HFFc6 (cell line): ENCODE measurements at regions not wholly inside any gene's neighbourhood (a gene's known extent, or its start where the extent isn't known, plus 50 kb on each side); places are given as distances from the start of the nearest gene placed in this dataset.

Experiments
- DNase-seq: peaks from one replicate; pipeline ENCODE4 v3.0.0-alpha.2; 2018
- H3K27ac Mint-ChIP-seq: 2 replicates; pipeline ENCODE4 v1.8.0; 2020; ENCODE audit warnings: mild to moderate bottlenecking, mixed read lengths
- H3K27me3 Mint-ChIP-seq: 2 replicates; pipeline ENCODE4 v1.8.0; 2021; ENCODE audit warnings: mild to moderate bottlenecking, moderate library complexity, mixed read lengths; ENCODE audit not compliant: insufficient read depth
- H3K36me3 Mint-ChIP-seq: 2 replicates; pipeline ENCODE4 v1.8.0; 2021; ENCODE audit warnings: low read depth, mixed read lengths
- H3K4me1 Mint-ChIP-seq: 2 replicates; pipeline ENCODE4 v1.8.0; 2020; ENCODE audit warnings: low read depth, mixed read lengths
- H3K4me3 Mint-ChIP-seq: 2 replicates; pipeline ENCODE4 v1.8.0; 2020; ENCODE audit warnings: mild to moderate bottlenecking, moderate library complexity, mixed read lengths
- H3K9me3 Mint-ChIP-seq: 2 replicates; pipeline ENCODE4 v1.8.0; 2020; ENCODE audit warnings: mild to moderate bottlenecking, mixed read lengths
- CTCF ChIP-seq: fragments of 200-600 bp; sonication (generic); IDR thresholded peaks from 2 replicates; pipeline ENCODE4 v1.5.0; 2021; ENCODE audit warnings: antibody characterized with exemption, mild to moderate bottlenecking

- TF ChIP-seq CTCF, result no peak
- peaks cover 10% of the 10 kb centered on the region; the same call in 1 of the 2 replicates for H3K9me3 Mint-ChIP-seq
- no peak for DNase-seq
- no peaks in the 10 kb centered on the region for H3K36me3 Mint-ChIP-seq
- H3K27ac Mint-ChIP-seq, result no peak overlapping the region
- no peaks in the 10 kb centered on the region for H3K4me1 Mint-ChIP-seq
- no peak overlapping the region for H3K4me3 Mint-ChIP-seq
- H3K27me3 Mint-ChIP-seq, result no peaks in the 10 kb centered on the region
Observed at GRCh38 chr3:36212251-36212650, 168.1 kb upstream of the STAC start.

- H3K4me1 Mint-ChIP-seq, result no peaks in the 10 kb centered on the region
- H3K27me3 Mint-ChIP-seq, result no peaks in the 10 kb centered on the region
- H3K9me3 Mint-ChIP-seq, result peaks cover 19% of the 10 kb centered on the region
- H3K4me3 Mint-ChIP-seq, result no peak overlapping the region
- no peak for DNase-seq
- no peaks in the 10 kb centered on the region for H3K36me3 Mint-ChIP-seq
- TF ChIP-seq CTCF, result no peak
- H3K27ac Mint-ChIP-seq, result no peak overlapping the region
Observed at GRCh38 chr3:36214460-36214859, 165.8 kb upstream of the STAC start.

GRCh38 chr3:36215241-36215640, 165.1 kb upstream of the STAC start:
- H3K9me3 Mint-ChIP-seq, result peaks cover 22% of the 10 kb centered on the region
- no peaks in the 10 kb centered on the region for H3K27me3 Mint-ChIP-seq
- TF ChIP-seq CTCF, result no peak
- H3K27ac Mint-ChIP-seq, result no peak overlapping the region
- no peak for DNase-seq
- no peak overlapping the region for H3K4me3 Mint-ChIP-seq
- H3K36me3 Mint-ChIP-seq, result no peaks in the 10 kb centered on the region
- H3K4me1 Mint-ChIP-seq, result no peaks in the 10 kb centered on the region

- no peaks in the 10 kb centered on the region for H3K4me1 Mint-ChIP-seq
- no peaks in the 10 kb centered on the region; the same call in 1 of the 2 replicates for H3K36me3 Mint-ChIP-seq
- no peaks in the 10 kb centered on the region for H3K27me3 Mint-ChIP-seq
- no peak for DNase-seq
- H3K4me3 Mint-ChIP-seq, result no peak overlapping the region
- H3K9me3 Mint-ChIP-seq, result peaks cover 36% of the 10 kb centered on the region
- H3K27ac Mint-ChIP-seq, result no peak overlapping the region
- no peak for TF ChIP-seq CTCF
Observed at GRCh38 chr3:36219398-36219797, 160.9 kb upstream of the STAC start.

GRCh38 chr3:36220173-36220572, 160.1 kb upstream of the STAC start:
- Mint-ChIP-seq H3K27ac (no peak overlapping the region), H3K36me3 (no peaks in the 10 kb centered on the region; the same call in 1 of the 2 replicates), H3K27me3 (no peaks in the 10 kb centered on the region), H3K9me3 (peaks cover 43% of the 10 kb centered on the region), H3K4me3 (no peak overlapping the region), H3K4me1 (no peaks in the 10 kb centered on the region)
- no peak for TF ChIP-seq CTCF
- DNase-seq, result no peak

- H3K4me3 Mint-ChIP-seq, result no peak overlapping the region
- no peak for DNase-seq
- H3K27ac Mint-ChIP-seq, result no peak overlapping the region
- H3K9me3 Mint-ChIP-seq, result peaks cover 54% of the 10 kb centered on the region
- no peaks in the 10 kb centered on the region; the same call in 1 of the 2 replicates for H3K36me3 Mint-ChIP-seq
- TF ChIP-seq CTCF, result no peak
- no peaks in the 10 kb centered on the region for H3K4me1 Mint-ChIP-seq
- H3K27me3 Mint-ChIP-seq, result no peaks in the 10 kb centered on the region
Observed at GRCh38 chr3:36221975-36222374, 158.3 kb upstream of the STAC start.
